GM23338 (cell line): ENCODE measurements at regions not wholly inside any gene's neighbourhood (a gene's known extent, or its start where the extent isn't known, plus 50 kb on each side); places are given as distances from the start of the nearest gene placed in this dataset.

Experiments used
- CTCF ChIP-seq, 2 experiments: fragments of 200-600 bp in 1 of 2; sonication (generic) in 1 of 2; conservative IDR thresholded peaks; 2 replicates each; pipeline versions ENCODE4 v1.5.1 to v1.6.1; 2016 to 2017; ENCODE audit warnings: antibody characterized with exemption in 2 of 2, low read depth in 2 of 2, mild to moderate bottlenecking in 2 of 2, moderate library complexity in 1 of 2
- EZH2 ChIP-seq: fragments of 200-600 bp; sonication (generic); IDR thresholded peaks from one replicate; pipeline ENCODE4 v1.8.0; 2017; ENCODE audit warnings: antibody characterized with exemption, mild to moderate bottlenecking, low read depth; ENCODE audit not compliant: unreplicated experiment
- EZH2phosphoT487 ChIP-seq: fragments of 200-600 bp; sonication (generic); IDR thresholded peaks from one replicate; pipeline ENCODE4 v1.8.1; 2018; ENCODE audit warnings: antibody characterized with exemption; ENCODE audit not compliant: unreplicated experiment
- JUNB ChIP-seq: IDR thresholded peaks from one replicate; pipeline ENCODE4 v1.6.1; 2016; ENCODE audit warnings: antibody characterized with exemption; ENCODE audit not compliant: unreplicated experiment

- TF ChIP-seq EZH2phosphoT487 (no peak), JUNB (no peak), EZH2 (no peak), CTCF (conservative IDR thresholded peaks at IDR 0.05; ENCODE audit: low read depth in 2 of 2) (no peak)
Observed at GRCh38 chr7:85875398-85875797, 688.5 kb upstream of the SEMA3D start.
